Skeletal muscle cell (primary cell): ENCODE measurements at regions not wholly inside any gene's neighbourhood (a gene's known extent, or its start where the extent isn't known, plus 50 kb on each side); places are given as distances from the start of the nearest gene placed in this dataset.
"Not testable (repeated sequence)": the region's sequence is repeated elsewhere in the genome, so short reads cannot be mapped to it uniquely, and the experiment has no call there.

ENCODE experiments used
- DNase-seq: peaks from one replicate; pipeline ENCODE4 v3.0.0-alpha.2; 2010; ENCODE audit warnings: low read depth
- H3K4me3 ChIP-seq: 2 replicates; pipeline ENCODE4 v1.5.1; 2011; ENCODE audit warnings: low read depth, mild to moderate bottlenecking, control low read depth, low read length, moderate library complexity

DNA sequence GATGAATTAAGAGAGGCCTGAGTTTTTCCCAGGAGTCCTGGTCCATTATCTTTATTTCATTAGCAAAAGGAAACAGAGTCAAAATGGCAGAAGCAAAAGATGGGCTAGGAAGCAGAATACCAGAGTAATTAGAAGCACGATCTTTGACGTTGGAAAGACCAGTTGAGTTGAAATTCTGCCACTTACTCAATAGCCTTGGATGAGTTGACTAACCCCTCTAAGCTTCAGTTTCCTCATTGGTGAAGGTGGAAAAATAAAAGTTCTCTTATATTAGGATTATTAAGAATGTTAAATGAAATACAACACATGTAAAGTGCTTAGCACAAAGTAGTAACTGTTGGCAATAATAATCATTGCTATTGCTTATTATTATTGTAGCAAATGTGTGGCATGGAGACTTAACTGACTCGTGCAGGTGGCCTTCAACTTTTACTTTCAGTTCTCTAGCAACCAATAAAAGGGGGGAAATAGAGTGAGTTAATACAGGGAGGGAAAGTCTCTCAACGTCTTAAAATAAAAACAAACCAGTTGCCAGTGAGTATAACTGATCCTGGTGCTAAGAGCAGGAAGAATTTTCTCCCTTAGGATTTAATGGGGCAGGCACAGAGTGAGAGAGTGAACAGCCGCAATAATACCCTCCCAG is 50.8 kb upstream of the ACBD5 start:
- not testable (repeated sequence) for H3K4me3 ChIP-seq, DNase-seq
